Transverse colon (tissue), 3 donors: ENCODE measurements at regions not wholly inside any gene's neighbourhood (a gene's known extent, or its start where the extent isn't known, plus 50 kb on each side); places are given as distances from the start of the nearest gene placed in this dataset.

ENCODE experiments used
- POLR2A ChIP-seq: fragments of 450-650 bp; IDR thresholded peaks from one replicate; pipeline ENCODE4 v1.6.1; 2016; ENCODE audit warnings: antibody characterized with exemption, mild to moderate bottlenecking, moderate library complexity
- TF ChIP-seq, protein P1 (sequence below), 5 experiments: fragments of 200-600 bp in 3 of 5; fragments of 450-650 bp in 2 of 5; sonication (generic) in 3 of 5; IDR thresholded peaks; 1 replicate in 2 of 5; 2 replicates in 3 of 5; pipeline ENCODE4 v1.5.1; 2016 to 2017; ENCODE audit warnings: antibody characterized with exemption in 5 of 5, inconsistent platforms in 3 of 5, mild to moderate bottlenecking in 2 of 5, moderate library complexity in 1 of 5

GRCh38 chr14:76682367-76682766 lies 78.9 kb upstream of the VASH1 start:
- TF ChIP-seq, protein P1, sequence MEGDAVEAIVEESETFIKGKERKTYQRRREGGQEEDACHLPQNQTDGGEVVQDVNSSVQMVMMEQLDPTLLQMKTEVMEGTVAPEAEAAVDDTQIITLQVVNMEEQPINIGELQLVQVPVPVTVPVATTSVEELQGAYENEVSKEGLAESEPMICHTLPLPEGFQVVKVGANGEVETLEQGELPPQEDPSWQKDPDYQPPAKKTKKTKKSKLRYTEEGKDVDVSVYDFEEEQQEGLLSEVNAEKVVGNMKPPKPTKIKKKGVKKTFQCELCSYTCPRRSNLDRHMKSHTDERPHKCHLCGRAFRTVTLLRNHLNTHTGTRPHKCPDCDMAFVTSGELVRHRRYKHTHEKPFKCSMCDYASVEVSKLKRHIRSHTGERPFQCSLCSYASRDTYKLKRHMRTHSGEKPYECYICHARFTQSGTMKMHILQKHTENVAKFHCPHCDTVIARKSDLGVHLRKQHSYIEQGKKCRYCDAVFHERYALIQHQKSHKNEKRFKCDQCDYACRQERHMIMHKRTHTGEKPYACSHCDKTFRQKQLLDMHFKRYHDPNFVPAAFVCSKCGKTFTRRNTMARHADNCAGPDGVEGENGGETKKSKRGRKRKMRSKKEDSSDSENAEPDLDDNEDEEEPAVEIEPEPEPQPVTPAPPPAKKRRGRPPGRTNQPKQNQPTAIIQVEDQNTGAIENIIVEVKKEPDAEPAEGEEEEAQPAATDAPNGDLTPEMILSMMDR (IDR thresholded peaks at IDR 0.05), result no peak
- no peak for TF ChIP-seq POLR2A
